MM.1S (cell line): ENCODE measurements at regions not wholly inside any gene's neighbourhood (a gene's known extent, or its start where the extent isn't known, plus 50 kb on each side); places are given as distances from the start of the nearest gene placed in this dataset.

Experiments used
- CTCF ChIP-seq: fragments of 300-600 bp; sonication (generic); IDR thresholded peaks from 2 replicates; pipeline ENCODE4 v1.5.1; 2016; ENCODE audit warnings: antibody characterized with exemption, low read length, mixed read lengths
- EZH2 ChIP-seq: fragments of 300-600 bp; sonication (generic); optimal IDR thresholded peaks from 2 replicates; pipeline ENCODE3; 2017; ENCODE audit warnings: low read depth, mild to moderate bottlenecking, antibody characterized with exemption, low read length, mixed read lengths
- EZH2phosphoT487 ChIP-seq: fragments of 300-600 bp; sonication (generic); IDR thresholded peaks from 2 replicates; pipeline ENCODE4 v1.6.1; 2018; ENCODE audit warnings: antibody characterized with exemption, low read length

DNA sequence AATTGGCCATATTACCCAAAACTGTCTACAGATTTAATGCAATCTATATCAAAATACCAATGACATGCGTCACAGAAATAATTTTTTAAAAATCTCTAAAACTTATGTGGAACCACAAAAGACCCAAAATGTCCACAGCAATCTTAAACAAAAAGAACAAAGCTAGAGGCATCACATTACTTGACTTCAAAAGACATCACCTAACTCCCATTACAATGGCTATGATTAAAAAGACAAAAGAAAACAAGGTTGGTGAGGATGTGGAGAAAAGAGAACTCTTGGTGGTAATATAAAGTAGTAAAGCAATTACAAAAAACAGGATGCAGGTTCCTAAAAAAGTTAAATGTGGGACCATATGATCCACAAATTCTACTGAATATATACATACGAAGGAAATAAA is 187.6 kb upstream of the CNTN6 start:
- TF ChIP-seq CTCF (no peak), EZH2 (no peak), EZH2phosphoT487 (no peak)
